GM21529 (cell line): ENCODE measurements at regions not wholly inside any gene's neighbourhood (a gene's known extent, or its start where the extent isn't known, plus 50 kb on each side); places are given as distances from the start of the nearest gene placed in this dataset.

Experiments
- ATAC-seq: cut with Tn5 transposase; IDR thresholded peaks from one replicate; pipeline ENCODE4 v1.9.1; 2021; ENCODE audit not compliant: unreplicated experiment

DNA sequence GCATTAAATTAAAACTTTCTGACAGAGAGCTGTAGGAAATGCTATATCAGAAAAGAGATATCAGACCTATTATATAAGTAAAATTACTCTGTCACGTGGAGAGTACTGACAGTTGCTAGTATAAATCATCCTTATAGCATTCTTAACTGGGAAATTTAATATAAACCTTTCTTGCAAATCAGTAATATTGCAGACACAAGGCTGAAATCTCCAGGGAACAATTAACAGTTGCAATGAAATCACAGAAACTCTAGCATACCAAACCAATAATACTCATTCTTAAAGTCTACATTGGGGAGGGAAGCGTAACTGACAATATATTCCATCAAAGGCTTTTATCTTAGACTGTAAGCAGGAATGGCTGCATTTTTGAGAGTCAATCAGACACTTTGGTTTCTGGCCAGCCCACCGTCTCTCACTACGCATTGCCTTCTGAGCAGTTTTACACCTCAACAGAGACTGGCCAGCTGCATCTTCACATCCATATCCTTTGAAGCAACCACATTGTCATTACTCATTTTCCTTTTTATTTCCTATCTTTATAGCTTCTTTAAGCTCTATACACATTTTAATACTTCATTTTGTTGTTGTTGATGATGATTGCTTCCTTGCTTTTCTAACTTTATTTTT lies 536.0 kb upstream of the CDH2 start:
- no peak for ATAC-seq

DNA sequence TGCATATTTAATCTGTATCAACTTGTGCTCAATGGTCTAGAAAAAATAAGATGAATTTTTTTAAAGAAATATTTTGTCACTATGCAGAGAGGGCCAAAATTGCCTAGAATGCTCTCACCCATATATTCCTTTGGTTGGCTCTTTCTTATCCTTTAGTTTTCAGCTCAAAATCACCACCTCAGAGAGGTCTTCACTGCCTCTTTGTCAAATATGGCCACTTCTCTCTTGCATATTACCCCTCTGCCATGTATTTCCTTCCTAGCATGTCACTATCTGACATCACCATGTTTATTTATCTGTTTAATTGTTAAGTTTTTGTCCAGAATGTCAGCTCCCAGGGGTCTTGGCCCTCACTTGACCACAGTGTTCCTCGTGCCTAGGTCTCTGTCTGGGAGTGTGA lies 535.2 kb upstream of the CDH2 start:
- ATAC-seq, result no peak

DNA sequence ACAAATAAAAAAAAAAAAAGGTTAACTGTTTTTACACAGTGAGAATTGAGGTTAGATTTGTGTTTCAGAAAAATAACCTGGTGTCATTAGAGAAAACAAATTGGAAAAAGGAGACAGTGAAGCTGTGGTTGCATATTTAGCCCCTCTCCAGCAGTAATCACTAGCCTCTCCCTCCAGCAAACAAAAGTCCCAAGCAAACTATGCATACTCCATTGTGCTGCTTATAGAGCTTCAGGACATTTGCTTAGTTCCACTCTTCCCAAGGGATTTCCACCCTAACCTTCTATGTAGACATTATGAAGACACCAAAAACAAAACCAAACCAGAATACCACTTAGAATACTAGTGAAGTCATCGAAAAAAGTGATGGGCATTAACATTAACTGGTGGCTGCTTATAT lies 534.2 kb upstream of the CDH2 start:
- no peak for ATAC-seq

DNA sequence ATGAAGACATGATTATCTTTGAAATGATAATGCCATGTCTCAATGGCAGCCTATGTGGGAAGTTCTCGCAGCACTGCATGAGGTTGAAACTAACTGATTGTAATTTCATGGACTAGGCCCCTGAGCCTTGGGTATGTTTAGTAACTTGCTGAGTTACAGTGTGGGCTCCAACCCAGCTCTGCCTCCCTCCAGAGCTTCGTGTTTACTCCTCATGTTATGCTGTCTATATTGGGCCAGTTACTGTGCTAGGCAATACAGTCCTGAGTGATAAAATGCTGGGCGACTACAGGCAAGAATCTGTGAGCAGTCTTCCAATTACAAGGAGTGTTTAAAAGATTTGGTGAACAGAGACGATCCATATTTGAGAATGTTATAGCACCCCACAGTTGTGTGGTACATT lies 530.1 kb upstream of the CDH2 start:
- no peak for ATAC-seq

DNA sequence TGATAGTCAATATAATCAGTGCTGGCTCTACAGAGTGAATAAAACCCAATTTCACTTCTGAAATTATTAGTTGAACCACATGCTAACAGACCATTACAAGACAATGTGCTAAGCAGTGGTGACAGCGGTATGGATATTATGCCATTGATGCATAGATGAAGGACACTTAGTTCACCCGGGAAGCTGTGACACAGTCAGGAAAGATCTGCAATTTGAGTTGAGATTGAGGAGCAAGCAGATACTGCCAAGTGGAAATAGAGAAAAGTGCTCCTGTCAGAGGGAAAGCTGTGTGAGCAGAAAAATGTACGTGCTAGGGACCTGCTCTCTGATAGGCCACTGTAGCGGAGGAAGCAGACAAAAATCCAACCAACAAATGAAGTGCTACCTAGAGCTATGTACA lies 529.5 kb upstream of the CDH2 start:
- ATAC-seq, result no peak

- ATAC-seq, result no peak
Observed at GRCh38 chr18:28705482-28705881, 528.6 kb upstream of the CDH2 start.

DNA sequence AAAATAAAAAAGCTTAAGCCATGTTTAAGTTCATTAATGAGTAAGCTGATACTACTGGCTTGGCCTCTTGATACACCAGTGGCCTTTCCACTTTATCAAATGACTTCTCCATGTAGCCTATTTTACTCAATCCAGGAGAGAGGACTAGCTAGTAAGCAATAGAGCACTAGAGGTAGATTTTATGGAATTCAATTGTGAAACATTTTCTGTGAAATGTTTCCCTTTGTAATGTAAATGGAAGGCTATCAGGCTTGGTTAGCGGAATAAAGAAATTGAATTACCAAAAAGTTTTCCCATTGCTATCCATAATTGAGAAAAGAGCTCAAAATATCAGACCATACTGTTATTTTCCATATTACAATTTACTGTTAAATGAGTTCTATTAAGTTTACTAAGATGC lies 515.4 kb upstream of the CDH2 start:
- no peak for ATAC-seq

GRCh38 chr18:28691496-28691840 lies 514.5 kb upstream of the CDH2 start:
- no peak for ATAC-seq

GRCh38 chr18:28690836-28691495 lies 514.0 kb upstream of the CDH2 start:
- ATAC-seq, result no peak

DNA sequence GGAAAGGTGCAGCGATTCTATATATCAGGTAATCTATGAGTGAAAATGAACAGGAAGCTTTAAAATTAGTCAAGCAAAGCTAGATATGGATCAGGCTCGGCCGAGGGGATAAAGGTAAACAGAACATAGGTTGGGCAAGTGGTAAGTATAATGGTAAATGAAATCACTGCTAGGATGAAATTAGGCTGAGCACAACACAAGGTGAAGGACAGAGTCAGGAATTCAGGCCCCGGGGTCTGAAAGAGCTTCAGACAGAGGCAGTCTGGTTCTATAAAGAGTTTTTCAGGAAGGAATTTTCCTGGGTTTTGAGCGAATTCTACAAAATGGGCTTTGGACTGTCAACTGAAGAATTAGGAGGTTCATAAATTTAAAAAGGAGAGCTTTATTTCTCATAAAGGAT lies 513.2 kb upstream of the CDH2 start:
- ATAC-seq, result no peak

GRCh38 chr18:28689588-28689987 lies 512.7 kb upstream of the CDH2 start:
- ATAC-seq, result no peak

- no peak for ATAC-seq
Observed at GRCh38 chr18:28684746-28685355, 507.9 kb upstream of the CDH2 start.

GRCh38 chr18:28682912-28683311 lies 506.0 kb upstream of the CDH2 start:
- no peak for ATAC-seq

DNA sequence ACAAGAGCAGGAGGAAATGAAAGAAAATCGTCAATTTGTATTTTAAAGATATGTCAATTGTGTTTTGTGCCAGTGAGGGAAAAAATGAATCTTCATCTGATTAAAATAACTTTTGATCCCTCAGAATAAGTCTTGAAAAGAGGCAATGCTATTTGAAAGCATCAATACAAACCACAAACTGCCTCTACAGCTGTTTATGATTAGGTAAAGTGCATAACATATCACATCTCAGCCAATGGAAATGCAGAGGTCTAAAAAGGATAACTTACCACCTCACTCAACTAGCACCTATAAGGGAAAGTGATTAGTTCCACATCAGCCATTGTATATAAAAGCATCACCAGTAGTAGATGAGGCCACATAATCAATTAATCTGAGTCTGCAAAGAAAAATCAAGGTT lies 492.2 kb upstream of the CDH2 start:
- ATAC-seq, result no peak

- ATAC-seq, result no peak
Observed at GRCh38 chr18:28666216-28666615, 489.3 kb upstream of the CDH2 start.

GRCh38 chr18:28657961-28658360 lies 481.0 kb upstream of the CDH2 start:
- ATAC-seq, result no peak

DNA sequence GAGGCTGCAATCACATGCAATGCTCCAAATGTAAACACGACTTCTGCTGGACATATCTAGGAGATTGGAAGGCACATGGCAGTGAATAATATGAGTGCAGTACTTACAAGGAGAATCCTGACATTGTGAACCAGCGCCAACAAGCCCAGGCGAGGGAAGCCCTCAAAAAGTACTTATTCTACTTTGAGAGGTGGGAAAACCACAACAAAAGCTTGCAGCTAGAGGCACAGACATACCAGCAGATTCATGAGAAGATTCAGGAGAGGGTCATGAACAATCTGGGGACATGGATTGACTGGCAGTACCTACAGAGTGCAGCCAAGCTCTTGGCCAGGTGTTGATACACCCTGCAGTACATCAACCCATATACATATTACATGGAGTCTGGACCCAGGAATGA lies 475.7 kb upstream of the CDH2 start:
- ATAC-seq, result no peak

- no peak for ATAC-seq
Observed at GRCh38 chr18:28651298-28651697, 474.4 kb upstream of the CDH2 start.

GRCh38 chr18:28650860-28651259 lies 473.9 kb upstream of the CDH2 start:
- no peak for ATAC-seq

DNA sequence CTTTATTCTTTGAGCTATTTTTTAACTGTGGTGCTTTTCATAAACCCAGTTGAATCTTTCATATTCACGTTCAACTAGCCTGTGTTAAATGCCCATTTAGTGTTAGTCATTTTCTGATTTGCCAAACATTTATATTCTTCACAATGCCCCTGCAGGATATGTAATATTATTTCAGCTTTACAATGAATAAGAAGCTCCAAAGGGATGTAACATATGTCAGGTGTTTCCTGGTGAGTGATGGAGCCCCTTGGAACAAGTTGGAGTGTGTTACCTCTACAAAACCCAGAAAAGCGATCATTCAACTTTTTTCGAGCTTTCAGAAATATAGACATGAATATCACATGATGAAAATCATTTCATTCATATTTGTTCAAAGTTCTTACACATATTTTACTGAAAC lies 471.0 kb upstream of the CDH2 start:
- ATAC-seq, result no peak

DNA sequence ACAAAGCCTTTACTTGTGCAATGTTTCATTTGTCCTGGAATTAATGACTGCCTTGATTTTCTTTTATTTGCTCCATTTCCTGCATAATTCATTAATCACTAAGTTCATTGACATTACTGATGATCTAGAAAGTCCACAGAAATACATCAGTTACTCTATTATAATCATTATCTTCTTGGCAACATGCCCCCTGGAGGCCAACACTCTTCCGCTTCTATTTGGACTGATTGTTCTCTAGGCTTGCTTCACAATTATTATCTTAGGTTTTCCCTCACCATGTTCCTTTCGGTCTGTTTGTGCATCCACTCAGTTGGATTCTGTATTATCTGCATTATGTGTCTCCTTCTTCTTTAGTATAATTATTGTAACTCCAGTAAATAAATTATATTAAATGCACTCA lies 461.0 kb upstream of the CDH2 start:
- ATAC-seq, result no peak

DNA sequence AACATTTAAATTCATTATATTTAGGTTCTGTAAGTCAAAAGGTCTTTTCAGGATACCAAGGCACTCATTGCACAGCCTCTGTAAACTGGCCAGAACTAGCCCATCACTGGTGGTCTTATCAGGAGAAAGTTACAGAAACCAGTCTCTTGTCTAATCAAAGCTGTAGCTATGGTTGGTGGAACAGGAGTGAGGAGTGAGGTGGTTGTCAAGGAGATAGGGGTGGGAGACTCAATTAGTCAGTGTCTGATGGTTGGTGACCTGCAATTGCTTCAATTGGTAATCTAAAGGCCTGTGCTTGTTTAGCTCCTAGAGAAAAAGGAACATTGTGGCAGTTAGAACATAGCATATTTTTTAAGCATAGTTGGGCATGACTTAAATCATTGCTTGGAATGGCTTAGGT lies 458.6 kb upstream of the CDH2 start:
- no peak for ATAC-seq

GRCh38 chr18:28626756-28627155 lies 449.8 kb upstream of the CDH2 start:
- ATAC-seq, result no peak
